ENCODE measurements at regions not wholly inside any gene's neighbourhood (a gene's known extent, or its start where the extent isn't known, plus 50 kb on each side); places are given as distances from the start of the nearest gene placed in this dataset.
A peak's percentile ranks its signal among the peaks of the same experiment; 100 is the strongest.
"Not testable (repeated sequence)": the region's sequence is repeated elsewhere in the genome, so short reads cannot be mapped to it uniquely, and the experiment has no call there.

DNA sequence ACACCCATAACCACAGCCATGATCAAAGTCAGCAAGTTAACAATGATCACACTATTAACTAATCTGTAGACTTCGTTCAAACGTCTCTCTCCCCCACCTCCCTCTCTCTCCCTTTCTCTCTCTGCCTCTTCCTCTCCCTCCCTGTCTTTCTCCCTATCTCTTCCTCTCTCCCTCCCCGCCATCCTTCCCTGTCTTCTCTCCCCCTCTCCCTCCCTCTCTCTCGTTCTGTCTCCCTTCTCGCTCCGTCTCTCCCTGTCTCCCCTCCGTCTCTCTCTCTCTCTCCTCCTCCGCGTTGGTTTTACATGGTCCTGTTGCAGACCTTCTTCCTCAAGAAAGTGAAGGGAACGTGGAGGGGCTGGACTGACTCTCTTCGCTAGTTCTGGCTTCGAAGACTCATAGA lies 308.9 kb upstream of the FOXQ1 start:
- DNase-seq (ENCODE audit: low read depth), result no peak

DNA sequence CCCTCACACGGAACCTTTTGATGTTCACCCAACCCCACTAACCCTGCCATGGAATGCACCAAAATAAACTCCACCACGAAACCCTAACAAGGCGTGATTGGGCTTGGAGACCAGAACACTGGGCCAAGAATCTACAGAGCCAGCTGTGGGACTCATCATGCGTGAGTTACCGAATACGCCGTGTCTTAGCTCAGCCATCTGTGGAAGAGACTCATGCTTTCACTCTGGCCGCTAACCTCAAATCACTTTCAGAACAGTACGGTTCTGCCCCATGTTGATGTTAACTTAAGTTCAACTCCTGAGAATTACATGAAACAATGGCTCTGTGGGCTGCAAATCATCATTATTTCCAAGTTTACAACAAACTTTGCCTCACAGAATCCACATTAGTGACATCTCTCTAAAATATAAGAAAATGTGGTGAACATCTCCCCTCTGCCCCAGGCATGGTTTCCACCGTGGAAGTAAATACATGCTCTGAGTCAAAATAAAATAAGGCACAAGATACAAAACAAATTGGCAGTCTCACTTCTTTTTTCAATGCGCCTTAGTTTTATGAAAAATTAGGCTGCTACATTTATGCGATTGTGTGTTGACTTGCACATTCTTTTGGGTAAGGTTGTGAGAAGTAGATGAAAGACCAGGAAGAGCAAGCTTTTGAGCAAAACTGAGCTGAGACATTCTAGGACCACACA lies 308.9 kb upstream of the EXOC2 start:
- no peak for DNase-seq (ENCODE audit: low read depth)

- DNase-seq (ENCODE audit: low read depth), result no peak
These were observed 306.6 kb upstream of the EXOC2 start for GRCh38 chr6:999552-999951.

DNA sequence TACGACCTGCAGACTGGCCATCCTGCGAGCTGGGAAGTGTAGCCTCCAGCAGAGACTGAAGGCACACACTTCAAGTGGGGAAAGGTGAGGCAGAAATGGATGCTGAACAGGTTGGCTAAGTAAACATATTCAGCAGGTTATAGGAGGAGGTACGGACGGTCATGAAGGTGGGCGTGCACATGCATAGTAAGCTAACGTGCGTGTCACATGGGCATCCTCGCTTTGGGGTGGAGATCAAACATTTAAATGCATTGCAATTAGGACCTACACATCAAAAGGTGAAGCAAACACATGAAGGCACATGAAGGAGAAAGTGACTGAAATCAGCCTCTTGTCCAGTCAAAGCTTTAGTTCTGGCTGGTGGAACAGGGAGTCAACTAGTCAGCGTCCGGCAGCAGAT lies 305.6 kb upstream of the EXOC2 start:
- no peak for DNase-seq (ENCODE audit: low read depth)

DNA sequence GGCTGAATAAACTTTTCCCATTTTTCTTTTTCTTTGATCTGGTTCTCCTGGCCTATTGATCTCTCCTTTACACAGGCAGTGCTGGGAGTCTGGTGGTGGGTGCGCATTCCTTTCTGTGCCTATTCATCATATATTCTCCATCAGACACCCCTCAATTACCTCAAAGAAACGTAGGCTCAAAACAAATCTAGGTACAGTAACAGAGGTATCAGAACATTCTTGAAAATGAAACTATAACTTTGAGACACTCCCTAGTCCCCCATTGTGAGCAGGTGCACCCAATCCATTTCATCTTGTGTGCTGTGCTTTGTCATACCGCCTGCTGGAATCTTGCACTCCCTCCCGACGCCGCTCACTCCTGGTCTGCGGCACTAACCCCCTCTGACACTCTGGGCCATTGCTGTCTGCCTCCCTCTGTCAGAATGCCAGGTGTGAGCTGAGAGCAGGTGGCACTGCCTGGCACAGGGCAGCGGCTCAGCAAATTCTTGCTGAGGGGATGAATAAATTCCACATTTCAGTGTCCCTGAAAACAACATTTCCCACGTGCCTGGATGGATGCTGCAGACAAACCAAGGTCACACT lies 303.4 kb upstream of the EXOC2 start:
- DNase-seq (ENCODE audit: low read depth), result no peak

DNA sequence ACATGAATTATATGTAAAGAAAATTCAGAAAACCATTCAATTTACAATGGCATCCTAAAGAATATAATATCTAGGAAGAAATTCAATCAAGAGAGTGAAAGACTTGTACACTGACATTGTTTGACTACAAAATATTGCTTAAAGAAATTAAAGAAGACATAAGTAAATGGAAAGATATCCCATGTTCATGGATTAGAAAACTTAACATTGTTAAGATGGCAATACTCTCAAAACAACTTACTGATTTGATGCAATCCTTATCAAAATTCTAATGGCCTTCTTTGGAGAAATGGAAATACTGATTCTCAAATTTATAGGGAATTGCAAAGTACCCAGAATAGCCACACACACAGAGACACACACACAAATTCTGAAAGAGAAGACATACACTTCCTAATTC lies 298.3 kb upstream of the EXOC2 start:
- no peak for DNase-seq (ENCODE audit: low read depth)

DNA sequence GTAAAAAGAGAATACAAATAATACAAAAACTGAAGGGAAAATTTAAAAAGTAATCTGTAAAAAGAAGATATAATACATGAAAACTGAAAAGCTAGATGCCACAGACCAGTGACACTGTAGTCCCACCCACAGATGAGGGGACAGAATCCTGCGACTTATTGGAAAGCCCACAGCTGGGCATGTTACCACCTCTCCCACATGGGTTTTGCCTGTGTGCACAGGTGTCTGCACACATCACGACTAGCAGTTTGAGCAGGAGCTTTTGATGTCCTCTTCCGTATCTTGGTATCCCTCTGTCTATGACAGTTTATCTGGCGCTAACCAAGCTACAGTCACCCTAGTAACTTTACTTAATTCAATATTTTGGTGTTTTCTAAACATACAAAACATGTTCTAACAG lies 291.1 kb upstream of the EXOC2 start:
- no peak for DNase-seq (ENCODE audit: low read depth)

- DNase-seq (ENCODE audit: low read depth), result peak; percentile 53
These were observed 286.2 kb upstream of the EXOC2 start for GRCh38 chr6:978937-979685.

DNA sequence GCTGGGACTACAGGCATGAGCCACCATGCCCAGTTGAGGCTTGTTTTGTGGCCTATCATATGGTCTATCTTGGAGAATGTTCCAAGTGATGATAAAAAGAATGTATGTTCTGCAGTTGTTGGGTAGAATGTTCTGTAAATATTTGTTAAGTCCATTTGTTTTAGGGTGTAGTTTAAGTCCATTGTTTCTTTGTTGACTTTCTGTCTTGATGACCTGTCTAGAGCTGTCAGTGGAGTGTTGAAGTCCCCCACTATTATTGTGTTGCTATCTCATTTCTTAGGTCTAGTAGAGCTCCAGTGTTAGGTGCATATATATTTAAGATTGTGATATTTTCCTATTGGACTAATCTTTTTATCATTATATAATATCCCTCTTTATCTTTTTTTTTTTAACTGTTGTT lies 284.3 kb upstream of the EXOC2 start:
- not testable (repeated sequence) for DNase-seq (ENCODE audit: low read depth)

DNA sequence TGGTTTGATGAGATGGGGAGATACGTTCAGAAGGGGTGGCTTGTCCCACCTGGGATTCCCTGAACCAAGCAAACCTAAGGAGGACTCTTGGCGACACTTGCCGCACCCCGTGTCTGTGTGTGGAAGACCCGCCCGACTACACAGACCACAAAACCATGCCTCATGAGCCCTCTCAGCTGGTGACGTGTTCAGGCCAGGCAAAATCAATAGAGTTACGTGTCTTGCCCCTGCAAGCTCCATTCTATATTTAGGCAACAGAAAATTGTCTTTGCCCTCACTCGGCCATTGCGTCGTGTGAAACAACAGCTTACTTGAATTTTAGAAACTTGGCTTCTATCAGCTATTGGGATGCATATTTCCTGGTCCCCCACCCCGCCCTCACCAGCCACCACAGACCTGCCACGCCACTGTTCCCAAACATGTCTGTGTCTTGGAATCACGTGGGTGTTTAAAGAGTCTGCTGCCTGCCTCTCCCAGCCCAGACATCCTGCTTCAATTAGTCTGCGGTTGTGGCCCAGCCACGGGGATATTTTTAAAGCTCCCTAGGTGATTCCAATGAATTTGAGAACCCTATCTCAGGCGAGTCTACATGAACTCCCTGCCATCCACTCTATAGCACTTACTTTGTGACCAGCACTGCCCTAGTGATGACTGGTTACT lies 279.2 kb upstream of the EXOC2 start:
- peak; percentile 71 for DNase-seq (ENCODE audit: low read depth)

- DNase-seq (ENCODE audit: low read depth), result no peak
These were observed 275.9 kb upstream of the EXOC2 start for GRCh38 chr6:968791-969190.

- no peak for DNase-seq (ENCODE audit: low read depth)
These were observed 274.8 kb upstream of the EXOC2 start for GRCh38 chr6:967701-968100.

- DNase-seq (ENCODE audit: low read depth), result no peak
These were observed 272.4 kb upstream of the EXOC2 start for GRCh38 chr6:965343-965742.

GRCh38 chr6:963456-963855 lies 270.5 kb upstream of the EXOC2 start:
- no peak for DNase-seq (ENCODE audit: low read depth)

GRCh38 chr6:961407-961960 lies 268.5 kb upstream of the EXOC2 start:
- no peak for DNase-seq (ENCODE audit: low read depth)

DNA sequence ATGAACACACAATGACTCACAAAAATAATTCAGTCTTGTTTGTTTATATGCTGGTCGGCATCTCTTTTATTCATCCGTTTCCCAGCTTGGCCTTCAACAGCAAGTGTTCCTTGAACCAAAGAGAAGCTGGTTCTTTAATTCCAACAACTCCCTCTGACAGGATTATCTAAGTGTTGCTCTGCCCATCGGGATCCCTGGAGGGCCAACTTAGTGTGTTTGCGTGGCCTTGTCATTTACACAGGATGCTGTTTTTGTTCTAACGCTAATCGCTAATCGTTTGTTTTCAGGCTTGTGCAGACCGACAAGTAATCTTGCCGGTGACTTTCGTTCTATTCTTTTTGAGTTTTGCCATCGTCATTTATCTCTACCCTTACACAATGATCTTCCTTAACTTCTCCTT lies 267.4 kb upstream of the EXOC2 start:
- DNase-seq (ENCODE audit: low read depth), result peak; percentile 35

GRCh38 chr6:958488-958887 lies 265.5 kb upstream of the EXOC2 start:
- peak; percentile 97 for DNase-seq (ENCODE audit: low read depth)

DNA sequence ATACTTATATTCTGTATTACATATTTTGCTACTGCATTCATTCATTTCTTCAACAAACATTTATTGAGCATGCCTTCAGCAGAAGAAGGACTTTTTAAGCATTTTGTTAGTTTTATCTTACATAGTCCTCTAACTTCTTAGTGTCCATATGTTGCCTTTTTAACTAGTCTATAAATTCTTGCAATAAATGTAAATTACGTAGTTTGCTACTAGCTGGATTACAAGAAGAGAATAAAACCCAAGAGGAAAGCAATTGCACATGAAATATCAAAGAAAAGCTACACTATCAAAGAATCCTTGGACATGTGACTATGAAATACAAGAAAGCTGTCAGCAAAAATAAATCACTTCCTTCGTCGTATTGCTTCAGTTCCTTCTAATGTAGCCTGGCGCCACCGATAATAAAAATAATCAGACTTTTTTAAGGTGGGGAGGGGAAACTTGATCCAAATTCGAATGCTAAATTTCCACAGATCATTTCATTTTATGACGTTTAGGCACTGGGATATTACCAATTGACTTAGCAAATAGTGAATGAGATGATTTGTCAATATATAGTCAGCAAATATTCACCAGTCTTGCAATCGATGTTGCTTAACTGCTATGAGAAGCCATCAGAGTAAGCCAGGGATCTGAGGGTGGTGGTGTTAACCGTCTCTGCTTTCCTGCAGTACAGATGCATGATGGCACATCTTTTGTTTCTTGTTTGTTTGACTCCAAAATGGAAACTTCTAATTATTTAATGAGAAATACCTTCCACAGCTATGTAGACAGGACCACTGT lies 258.7 kb upstream of the EXOC2 start:
- no peak for DNase-seq (ENCODE audit: low read depth)

- DNase-seq (ENCODE audit: low read depth), result no peak
These were observed 254.4 kb upstream of the EXOC2 start for GRCh38 chr6:947235-947934.

DNA sequence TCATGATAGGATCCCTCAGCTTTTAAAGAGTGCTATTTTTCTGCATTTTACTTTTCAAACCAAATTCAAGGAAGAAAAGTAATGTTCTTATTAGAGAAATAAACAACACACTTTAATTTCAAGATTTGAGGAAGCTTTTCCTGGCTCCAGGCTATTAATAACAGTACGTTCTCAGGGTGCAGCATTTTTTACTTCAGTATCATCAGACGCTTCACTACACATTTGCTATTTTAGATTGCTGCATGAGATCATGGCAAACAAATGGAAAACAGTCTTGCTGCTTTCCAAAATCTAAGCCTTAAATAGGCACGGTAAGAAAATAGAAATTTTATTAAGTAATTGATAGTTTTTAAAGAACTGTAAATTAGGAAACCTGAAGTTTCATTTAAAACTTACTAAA lies 253.6 kb upstream of the EXOC2 start:
- peak; percentile 84 for DNase-seq (ENCODE audit: low read depth)
